ENCODE measurements at regions not wholly inside any gene's neighbourhood (a gene's known extent, or its start where the extent isn't known, plus 50 kb on each side); places are given as distances from the start of the nearest gene placed in this dataset.

DNA sequence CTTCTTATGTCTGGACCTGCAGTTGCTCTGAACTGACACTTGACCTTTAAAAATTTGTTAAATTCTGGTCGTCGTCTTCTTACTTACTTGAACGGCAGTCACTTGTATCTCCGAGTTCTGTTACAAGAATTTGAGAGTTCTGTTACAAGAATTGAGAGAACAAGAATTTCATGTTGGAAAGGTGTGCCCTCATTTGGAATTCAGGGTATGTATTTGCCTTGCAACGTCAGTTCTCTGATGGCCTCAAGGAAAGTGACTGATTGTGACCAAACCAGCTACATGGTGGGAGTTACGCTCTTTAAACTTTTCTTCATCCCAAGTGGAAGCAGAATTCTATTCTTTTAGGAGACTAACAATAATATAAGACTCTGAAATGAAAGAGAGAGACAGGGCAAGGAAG is 320.0 kb upstream of the TRIB2 start:
- 91 to 98% methylated on average over 4 to 6 of the region's 6 CpGs for WGBS, 2 experiments (ENCODE audit: insufficient coverage in 1 of 2, insufficient read length in 1 of 2)

DNA sequence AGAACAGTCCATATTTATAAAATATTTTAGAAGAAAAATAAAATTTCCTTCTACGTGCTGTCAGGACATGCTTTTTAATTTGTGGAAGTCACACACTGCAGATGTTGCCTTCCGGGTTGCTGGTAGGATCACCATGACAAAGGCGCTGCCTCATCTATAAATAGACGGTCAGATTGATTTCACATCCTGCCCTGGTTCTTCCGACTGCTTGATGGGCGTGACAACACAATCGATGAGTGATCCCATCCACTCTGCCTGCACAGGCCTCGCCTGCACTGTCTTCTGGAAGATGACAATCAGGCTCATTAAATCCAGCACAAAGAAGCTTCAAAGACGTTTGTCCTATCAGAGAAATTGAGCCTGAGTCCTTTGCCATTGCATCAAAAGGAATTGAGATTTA is 318.9 kb upstream of the TRIB2 start:
- H3K27ac ChIP-seq (ENCODE audit: low read depth, low read length), result no peak overlapping the region
- no peaks in the 10 kb centered on the region for H3K4me1 Mint-ChIP-seq

More for the DNA sequence above, 320.0 kb upstream of the TRIB2 start:
- Histone ChIP-seq H3K4me1 (ENCODE audit: control insufficient read depth, insufficient read depth, low read length) (no peaks in the 10 kb centered on the region), H3K27me3 (ENCODE audit: control insufficient read depth, insufficient read depth, low read length, poor library complexity, severe bottlenecking) (no peaks in the 10 kb centered on the region), H3K9ac (ENCODE audit: extremely low read depth, low read length, poor library complexity, severe bottlenecking) (no peak overlapping the region), H3K9me3 (ENCODE audit: control insufficient read depth, low read length) (peaks cover 6% of the 10 kb centered on the region), H3K27ac (ENCODE audit: low read depth, low read length) (no peak overlapping the region), H3K4me3 (ENCODE audit: low read length) (no peak overlapping the region), H3K36me3 (ENCODE audit: control insufficient read depth, insufficient read depth, low read length) (no peaks in the 10 kb centered on the region)
- DNase-seq, result no peak
- Mint-ChIP-seq H3K27ac (no peak overlapping the region), H3K9me3 (no peaks in the 10 kb centered on the region), H3K36me3 (ENCODE audit: low read depth) (no peaks in the 10 kb centered on the region), H3K4me3 (no peak overlapping the region), H3K27me3 (ENCODE audit: insufficient read depth) (peaks cover 3% of the 10 kb centered on the region), H3K4me1 (no peaks in the 10 kb centered on the region)
- TF ChIP-seq, protein P1, sequence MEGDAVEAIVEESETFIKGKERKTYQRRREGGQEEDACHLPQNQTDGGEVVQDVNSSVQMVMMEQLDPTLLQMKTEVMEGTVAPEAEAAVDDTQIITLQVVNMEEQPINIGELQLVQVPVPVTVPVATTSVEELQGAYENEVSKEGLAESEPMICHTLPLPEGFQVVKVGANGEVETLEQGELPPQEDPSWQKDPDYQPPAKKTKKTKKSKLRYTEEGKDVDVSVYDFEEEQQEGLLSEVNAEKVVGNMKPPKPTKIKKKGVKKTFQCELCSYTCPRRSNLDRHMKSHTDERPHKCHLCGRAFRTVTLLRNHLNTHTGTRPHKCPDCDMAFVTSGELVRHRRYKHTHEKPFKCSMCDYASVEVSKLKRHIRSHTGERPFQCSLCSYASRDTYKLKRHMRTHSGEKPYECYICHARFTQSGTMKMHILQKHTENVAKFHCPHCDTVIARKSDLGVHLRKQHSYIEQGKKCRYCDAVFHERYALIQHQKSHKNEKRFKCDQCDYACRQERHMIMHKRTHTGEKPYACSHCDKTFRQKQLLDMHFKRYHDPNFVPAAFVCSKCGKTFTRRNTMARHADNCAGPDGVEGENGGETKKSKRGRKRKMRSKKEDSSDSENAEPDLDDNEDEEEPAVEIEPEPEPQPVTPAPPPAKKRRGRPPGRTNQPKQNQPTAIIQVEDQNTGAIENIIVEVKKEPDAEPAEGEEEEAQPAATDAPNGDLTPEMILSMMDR (conservative IDR thresholded peaks at IDR 0.05), result no peak

DNA sequence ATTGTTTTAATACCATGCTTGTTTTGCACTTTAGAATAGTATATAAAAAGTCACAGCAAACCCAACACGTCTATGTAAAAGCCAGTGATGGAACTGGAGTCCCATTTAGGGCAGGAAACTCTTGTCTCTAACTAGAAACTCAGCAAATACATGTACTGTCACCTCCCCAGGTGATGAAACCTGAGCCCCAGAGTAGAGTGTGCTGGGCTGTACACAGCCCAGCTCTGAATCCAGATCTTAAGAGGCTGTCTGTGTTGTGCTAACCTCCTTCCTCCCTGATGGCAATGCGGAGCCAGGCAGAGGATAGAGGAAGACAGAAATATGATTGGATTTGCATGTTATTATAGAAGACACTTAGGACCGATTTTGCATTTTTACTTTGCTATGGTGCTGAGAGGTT is 317.5 kb upstream of the TRIB2 start:
- Mint-ChIP-seq H3K27ac (no peak overlapping the region), H3K9me3 (peaks cover 17% of the 10 kb centered on the region), H3K4me1 (no peaks in the 10 kb centered on the region), H3K36me3 (ENCODE audit: low read depth) (no peaks in the 10 kb centered on the region), H3K4me3 (no peak overlapping the region), H3K27me3 (ENCODE audit: insufficient read depth) (peaks cover 3% of the 10 kb centered on the region)
- H3K9me3 ChIP-seq (ENCODE audit: control insufficient read depth, low read length), result peaks cover 27% of the 10 kb centered on the region
- DNase-seq, result no peak
- TF ChIP-seq, protein P1 (conservative IDR thresholded peaks at IDR 0.05), result no peak
- 90 to 100% methylated on average over 1 to 3 of the region's 3 CpGs for WGBS, 2 experiments (ENCODE audit: insufficient coverage in 1 of 2, insufficient read length in 1 of 2)
- H3K27ac ChIP-seq (ENCODE audit: low read depth, low read length), result no peak overlapping the region
- no peaks in the 10 kb centered on the region for H3K27me3 ChIP-seq (ENCODE audit: control insufficient read depth, insufficient read depth, low read length, poor library complexity, severe bottlenecking)
- no peaks in the 10 kb centered on the region for H3K4me1 ChIP-seq (ENCODE audit: control insufficient read depth, insufficient read depth, low read length)
- no peak overlapping the region for H3K9ac ChIP-seq (ENCODE audit: extremely low read depth, low read length, poor library complexity, severe bottlenecking)
- no peaks in the 10 kb centered on the region for H3K36me3 ChIP-seq (ENCODE audit: control insufficient read depth, insufficient read depth, low read length)
- H3K4me3 ChIP-seq (ENCODE audit: low read length), result no peak overlapping the region

More for the DNA sequence above, 318.9 kb upstream of the TRIB2 start:
- WGBS, 2 experiments (ENCODE audit: insufficient coverage in 1 of 2, insufficient read length in 1 of 2), result 75 to 91% methylated on average over 9 of the region's 9 CpGs
- Histone ChIP-seq H3K36me3 (ENCODE audit: control insufficient read depth, insufficient read depth, low read length) (no peaks in the 10 kb centered on the region), H3K27me3 (ENCODE audit: control insufficient read depth, insufficient read depth, low read length, poor library complexity, severe bottlenecking) (no peaks in the 10 kb centered on the region), H3K9me3 (ENCODE audit: control insufficient read depth, low read length) (peaks cover 16% of the 10 kb centered on the region), H3K4me3 (ENCODE audit: low read length) (no peak overlapping the region), H3K4me1 (ENCODE audit: control insufficient read depth, insufficient read depth, low read length) (no peaks in the 10 kb centered on the region), H3K9ac (ENCODE audit: extremely low read depth, low read length, poor library complexity, severe bottlenecking) (no peak overlapping the region)
- Mint-ChIP-seq H3K9me3 (peaks cover 8% of the 10 kb centered on the region), H3K4me3 (no peak overlapping the region), H3K36me3 (ENCODE audit: low read depth) (no peaks in the 10 kb centered on the region), H3K27ac (no peak overlapping the region), H3K27me3 (ENCODE audit: insufficient read depth) (peaks cover 3% of the 10 kb centered on the region)
- no peak for DNase-seq
- TF ChIP-seq, protein P1 (conservative IDR thresholded peaks at IDR 0.05), result no peak

All from endodermal cell (in vitro differentiated cells).